HFFc6 (cell line): ENCODE measurements at regions not wholly inside any gene's neighbourhood (a gene's known extent, or its start where the extent isn't known, plus 50 kb on each side); places are given as distances from the start of the nearest gene placed in this dataset.

Source experiments
- DNase-seq: peaks from one replicate; pipeline ENCODE4 v3.0.0-alpha.2; 2018
- H3K27ac Mint-ChIP-seq: 2 replicates; pipeline ENCODE4 v1.8.0; 2020; ENCODE audit warnings: mild to moderate bottlenecking, mixed read lengths
- H3K27me3 Mint-ChIP-seq: 2 replicates; pipeline ENCODE4 v1.8.0; 2021; ENCODE audit warnings: mild to moderate bottlenecking, moderate library complexity, mixed read lengths; ENCODE audit not compliant: insufficient read depth
- H3K36me3 Mint-ChIP-seq: 2 replicates; pipeline ENCODE4 v1.8.0; 2021; ENCODE audit warnings: low read depth, mixed read lengths
- H3K4me1 Mint-ChIP-seq: 2 replicates; pipeline ENCODE4 v1.8.0; 2020; ENCODE audit warnings: low read depth, mixed read lengths
- H3K4me3 Mint-ChIP-seq: 2 replicates; pipeline ENCODE4 v1.8.0; 2020; ENCODE audit warnings: mild to moderate bottlenecking, moderate library complexity, mixed read lengths
- H3K9me3 Mint-ChIP-seq: 2 replicates; pipeline ENCODE4 v1.8.0; 2020; ENCODE audit warnings: mild to moderate bottlenecking, mixed read lengths
- TF ChIP-seq, protein P1 (sequence below): fragments of 200-600 bp; sonication (generic); IDR thresholded peaks from 2 replicates; pipeline ENCODE4 v1.5.0; 2021; ENCODE audit warnings: antibody characterized with exemption, mild to moderate bottlenecking

DNA sequence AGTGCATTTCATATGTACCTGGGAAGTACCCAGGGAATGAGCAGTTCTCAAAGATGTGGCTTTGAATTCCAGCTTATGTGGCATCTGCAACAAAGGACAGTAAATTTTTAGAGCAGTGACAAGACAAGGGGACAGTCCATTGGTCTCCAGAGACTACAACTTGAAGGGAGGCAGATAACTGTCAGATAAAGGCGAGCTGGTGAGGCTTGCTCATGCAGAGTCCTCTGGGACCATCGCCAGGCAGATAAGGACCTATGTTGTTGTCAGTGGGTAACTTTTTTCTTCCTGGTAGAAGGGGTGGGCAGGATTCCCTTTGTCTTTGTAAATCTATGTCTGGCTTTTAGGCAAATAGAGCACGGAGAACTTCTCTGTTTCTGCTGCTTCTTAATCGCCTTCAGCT lies 120.2 kb downstream of the ICE1 start:
- Mint-ChIP-seq H3K27me3 (no peaks in the 10 kb centered on the region; the same call in none of the 2 replicates), H3K4me3 (no peak overlapping the region), H3K36me3 (no peaks in the 10 kb centered on the region), H3K4me1 (no peaks in the 10 kb centered on the region), H3K27ac (no peak overlapping the region), H3K9me3 (peaks cover 10% of the 10 kb centered on the region; the same call in 1 of the 2 replicates)
- TF ChIP-seq, protein P1, sequence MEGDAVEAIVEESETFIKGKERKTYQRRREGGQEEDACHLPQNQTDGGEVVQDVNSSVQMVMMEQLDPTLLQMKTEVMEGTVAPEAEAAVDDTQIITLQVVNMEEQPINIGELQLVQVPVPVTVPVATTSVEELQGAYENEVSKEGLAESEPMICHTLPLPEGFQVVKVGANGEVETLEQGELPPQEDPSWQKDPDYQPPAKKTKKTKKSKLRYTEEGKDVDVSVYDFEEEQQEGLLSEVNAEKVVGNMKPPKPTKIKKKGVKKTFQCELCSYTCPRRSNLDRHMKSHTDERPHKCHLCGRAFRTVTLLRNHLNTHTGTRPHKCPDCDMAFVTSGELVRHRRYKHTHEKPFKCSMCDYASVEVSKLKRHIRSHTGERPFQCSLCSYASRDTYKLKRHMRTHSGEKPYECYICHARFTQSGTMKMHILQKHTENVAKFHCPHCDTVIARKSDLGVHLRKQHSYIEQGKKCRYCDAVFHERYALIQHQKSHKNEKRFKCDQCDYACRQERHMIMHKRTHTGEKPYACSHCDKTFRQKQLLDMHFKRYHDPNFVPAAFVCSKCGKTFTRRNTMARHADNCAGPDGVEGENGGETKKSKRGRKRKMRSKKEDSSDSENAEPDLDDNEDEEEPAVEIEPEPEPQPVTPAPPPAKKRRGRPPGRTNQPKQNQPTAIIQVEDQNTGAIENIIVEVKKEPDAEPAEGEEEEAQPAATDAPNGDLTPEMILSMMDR, result no peak
- no peak for DNase-seq

DNA sequence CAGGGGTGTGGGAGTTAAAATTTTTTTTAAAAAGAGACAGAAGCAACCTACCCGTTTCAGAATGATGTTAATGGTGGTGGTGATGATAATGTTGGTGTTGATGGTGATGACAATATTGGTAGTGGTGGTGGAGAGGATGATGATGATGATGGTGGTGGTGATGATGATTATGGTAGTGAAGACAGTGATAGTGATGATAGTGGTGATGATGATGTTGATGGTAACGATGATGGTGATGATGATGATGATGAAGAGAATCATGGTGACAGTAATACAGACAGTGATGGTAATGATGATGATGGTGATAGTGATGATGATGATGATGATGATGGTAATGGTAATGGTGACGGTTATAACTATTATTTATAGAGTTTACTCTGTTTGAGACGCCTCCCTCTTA lies 117.6 kb downstream of the ICE1 start:
- Mint-ChIP-seq H3K27ac (no peak overlapping the region), H3K9me3 (peaks cover 20% of the 10 kb centered on the region; the same call in 1 of the 2 replicates), H3K4me3 (no peak overlapping the region), H3K36me3 (no peaks in the 10 kb centered on the region), H3K27me3 (peaks cover 2% of the 10 kb centered on the region), H3K4me1 (no peaks in the 10 kb centered on the region)
- TF ChIP-seq, protein P1, result no peak
- DNase-seq, result no peak
